Mesenchymal stem cell (in vitro differentiated cells and primary cell): ENCODE measurements at regions not wholly inside any gene's neighbourhood (a gene's known extent, or its start where the extent isn't known, plus 50 kb on each side); places are given as distances from the start of the nearest gene placed in this dataset.

Source experiments
- DNase-seq: peaks from one replicate; pipeline ENCODE4 v3.0.0-alpha.2; 2013
- H2AFZ ChIP-seq: one replicate; pipeline ENCODE4 v1.6.1; 2013; ENCODE audit warnings: low read depth, mild to moderate bottlenecking, control low read depth, inconsistent platforms, low read length, moderate library complexity
- H2AK5ac ChIP-seq: 2 replicates; pipeline ENCODE4 v1.6.1; 2013; ENCODE audit warnings: low read length, moderate library complexity, mild to moderate bottlenecking, inconsistent platforms; ENCODE audit not compliant: severe bottlenecking
- H2BK120ac ChIP-seq: one replicate; pipeline ENCODE4 v1.6.1; 2013; ENCODE audit warnings: low read depth, mild to moderate bottlenecking, inconsistent platforms, low read length, moderate library complexity
- H2BK12ac ChIP-seq, 2 experiments: one replicate each; pipeline ENCODE4 v1.6.1; 2013; ENCODE audit warnings: inconsistent platforms in 2 of 2, low read length in 2 of 2, mild to moderate bottlenecking in 2 of 2, moderate library complexity in 2 of 2, control low read depth in 1 of 2
- H2BK15ac ChIP-seq: one replicate; pipeline ENCODE4 v1.6.1; 2013; ENCODE audit warnings: mild to moderate bottlenecking, low read depth, inconsistent platforms; ENCODE audit not compliant: poor library complexity, severe bottlenecking
- H2BK5ac ChIP-seq: 2 replicates; pipeline ENCODE4 v1.6.1; 2013; ENCODE audit warnings: low read depth, mild to moderate bottlenecking, low read length, control low read depth, inconsistent platforms; ENCODE audit not compliant: poor library complexity, severe bottlenecking
- H3K14ac ChIP-seq, 2 experiments: one replicate each; pipeline ENCODE4 v1.6.1; 2013; ENCODE audit warnings: inconsistent platforms in 2 of 2, low read length in 2 of 2, control low read depth in 1 of 2, mild to moderate bottlenecking in 1 of 2, moderate library complexity in 1 of 2
- H3K18ac ChIP-seq, 2 experiments: one replicate each; pipeline ENCODE4 v1.6.1; 2013; ENCODE audit warnings: inconsistent platforms in 2 of 2, low read length in 2 of 2, control low read depth in 1 of 2, low read depth in 1 of 2, mild to moderate bottlenecking in 1 of 2
- H3K23ac ChIP-seq, 2 experiments: one replicate each; pipeline ENCODE4 v1.6.1; 2013; ENCODE audit warnings: inconsistent platforms in 2 of 2, low read length in 2 of 2, mild to moderate bottlenecking in 2 of 2, moderate library complexity in 2 of 2, control low read depth in 1 of 2
- H3K27ac ChIP-seq: 2 replicates; pipeline ENCODE4 v1.5.1; 2013; ENCODE audit warnings: mild to moderate bottlenecking, moderate library complexity, low read length, control low read depth, inconsistent platforms; ENCODE audit not compliant: poor library complexity, severe bottlenecking
- H3K27me3 ChIP-seq, 2 experiments: 2 replicates each; pipeline versions ENCODE4 v1.6.1 to v1.7.0; 2013; ENCODE audit warnings: low read length in 2 of 2, mild to moderate bottlenecking in 2 of 2, moderate library complexity in 2 of 2, control low read depth in 1 of 2, inconsistent platforms in 1 of 2; ENCODE audit not compliant: control insufficient read depth in 1 of 2, insufficient read depth in 1 of 2
- H3K36me3 ChIP-seq, 2 experiments: 2 replicates each; pipeline versions ENCODE4 v1.6.1 to v1.7.0; 2013; ENCODE audit warnings: low read length in 2 of 2, control low read depth in 1 of 2, inconsistent platforms in 1 of 2, low read depth in 1 of 2, mild to moderate bottlenecking in 1 of 2; ENCODE audit not compliant: insufficient read depth in 2 of 2, control insufficient read depth in 1 of 2
- H3K4ac ChIP-seq, 2 experiments: one replicate each; pipeline ENCODE4 v1.6.1; 2013; ENCODE audit warnings: inconsistent platforms in 2 of 2, low read length in 2 of 2, mild to moderate bottlenecking in 2 of 2, moderate library complexity in 2 of 2, control low read depth in 1 of 2, low read depth in 1 of 2
- H3K4me1 ChIP-seq: 2 replicates; pipeline ENCODE4 v1.6.1; 2013; ENCODE audit warnings: low read depth, low read length, control low read depth; ENCODE audit not compliant: control insufficient read depth, insufficient read depth
- H3K4me2 ChIP-seq: 2 replicates; pipeline ENCODE4 v1.6.1; 2013; ENCODE audit warnings: low read length, mild to moderate bottlenecking, inconsistent platforms; ENCODE audit not compliant: poor library complexity, severe bottlenecking
- H3K4me3 ChIP-seq, 2 experiments: 2 replicates each; pipeline versions ENCODE4 v1.5.1 to v1.7.0; 2013; ENCODE audit warnings: low read length in 2 of 2, mild to moderate bottlenecking in 2 of 2, control low read depth in 1 of 2, low read depth in 1 of 2; ENCODE audit not compliant: insufficient read depth in 1 of 2
- H3K79me1 ChIP-seq: replicated peaks from 2 replicates; pipeline ENCODE4 v1.6.1; 2013; ENCODE audit warnings: mild to moderate bottlenecking, control low read depth, low read length, inconsistent platforms; ENCODE audit not compliant: poor library complexity, severe bottlenecking
- H3K9ac ChIP-seq: 2 replicates; pipeline ENCODE4 v1.7.0; 2013; ENCODE audit warnings: mild to moderate bottlenecking, low read length, moderate library complexity
- H3K9me3 ChIP-seq: 2 replicates; pipeline ENCODE4 v1.7.0; 2013; ENCODE audit warnings: mild to moderate bottlenecking, low read length; ENCODE audit not compliant: control insufficient read depth
- H4K8ac ChIP-seq: one replicate; pipeline ENCODE4 v1.6.1; 2013; ENCODE audit warnings: inconsistent platforms, mild to moderate bottlenecking, low read length, moderate library complexity
- H4K91ac ChIP-seq: one replicate; pipeline ENCODE4 v1.6.1; 2013; ENCODE audit warnings: mild to moderate bottlenecking, low read length, inconsistent platforms
- WGBS: methylation state at CpG from one replicate; pipeline ENCODE4 v1.1.7; 2013; ENCODE audit warnings: mixed read lengths; 5-methylcytosine and 5-hydroxymethylcytosine counted together

- Histone ChIP-seq H3K79me1 (no peaks in the 10 kb centered on the region), H2BK5ac (no peak overlapping the region), H3K27ac (no peak overlapping the region), H3K9me3 (no peaks in the 10 kb centered on the region), H3K4me2 (no peak overlapping the region), H2BK12ac (no peak overlapping the region), H2AFZ (no peak overlapping the region), H3K18ac (no peak overlapping the region), H3K9ac (no peak overlapping the region), H2AK5ac (no peak overlapping the region), H2BK120ac (no peak overlapping the region), H4K91ac (no peak overlapping the region), H2BK15ac (no peak overlapping the region), H3K4me1 (no peaks in the 10 kb centered on the region), H3K23ac (no peak overlapping the region), H3K27me3 (no peaks in the 10 kb centered on the region), H3K36me3 (no peaks in the 10 kb centered on the region), H3K4ac (no peak overlapping the region), H4K8ac (no peak overlapping the region), H3K14ac (no peak overlapping the region), H3K4me3 (no peak overlapping the region)
- no peak for DNase-seq
- 68% methylated on average over 3 of the region's 4 CpGs for WGBS
These were observed 337.6 kb upstream of the CLEC14A start for GRCh38 chr14:38593476-38593875.

DNA sequence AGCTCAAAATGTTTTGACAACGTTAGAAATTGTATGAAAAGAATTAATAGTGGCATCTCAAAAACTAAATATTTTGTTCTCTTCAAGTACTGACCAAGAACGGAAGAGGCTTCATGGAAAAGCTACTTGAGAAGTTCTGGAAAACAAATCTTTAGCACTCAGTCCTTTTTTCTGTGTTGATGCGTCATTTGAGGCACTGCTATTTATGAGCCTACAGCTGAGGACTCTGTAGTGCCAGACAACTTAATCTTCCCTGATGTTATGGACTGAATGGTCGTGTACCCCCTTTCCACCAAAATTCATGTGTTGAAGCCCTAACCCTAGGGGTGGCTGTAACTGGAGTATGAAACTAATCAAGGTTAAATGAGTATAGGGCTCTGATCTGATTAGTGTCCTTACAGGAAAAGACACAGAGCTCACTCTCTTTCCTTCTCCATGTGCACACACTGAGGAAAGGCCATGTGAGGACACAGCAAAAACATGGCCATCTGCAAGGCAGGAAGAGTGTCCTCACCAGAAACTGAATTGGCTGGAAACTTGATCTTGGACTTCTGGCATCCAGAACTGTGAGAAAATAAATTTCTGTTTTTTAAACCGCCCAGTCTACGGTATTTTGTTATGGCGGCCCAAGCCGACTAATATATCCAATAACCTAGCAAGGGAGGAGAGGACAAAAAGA, 337.0 kb upstream of the CLEC14A start:
- H2BK5ac ChIP-seq, result no peak overlapping the region
- H3K79me1 ChIP-seq, result no peaks in the 10 kb centered on the region
- no peak overlapping the region for H3K9ac ChIP-seq
- no peak for DNase-seq
- H3K27ac ChIP-seq, result no peak overlapping the region
- no peak overlapping the region for H3K23ac ChIP-seq
- no peak overlapping the region for H2AK5ac ChIP-seq
- no peak overlapping the region for H2AFZ ChIP-seq
- H3K4me1 ChIP-seq, result no peaks in the 10 kb centered on the region
- no peaks in the 10 kb centered on the region for H3K36me3 ChIP-seq
- H3K27me3 ChIP-seq, result no peaks in the 10 kb centered on the region
- H2BK120ac ChIP-seq, result no peak overlapping the region
- no peak overlapping the region for H3K4me2 ChIP-seq
- H4K91ac ChIP-seq, result no peak overlapping the region
- no peak overlapping the region for H3K4me3 ChIP-seq
- 94% methylated on average over 6 of the region's 8 CpGs for WGBS
- H3K4ac ChIP-seq, result no peak overlapping the region
- no peak overlapping the region for H4K8ac ChIP-seq
- peak overlapping the region; percentile 80 for H2BK15ac ChIP-seq
- no peak overlapping the region for H3K14ac ChIP-seq
- H2BK12ac ChIP-seq, result peak overlapping the region in 1 of 2 experiments; percentile 45
- H3K18ac ChIP-seq, result peak overlapping the region; percentile 9 to 11
- no peaks in the 10 kb centered on the region for H3K9me3 ChIP-seq

DNA sequence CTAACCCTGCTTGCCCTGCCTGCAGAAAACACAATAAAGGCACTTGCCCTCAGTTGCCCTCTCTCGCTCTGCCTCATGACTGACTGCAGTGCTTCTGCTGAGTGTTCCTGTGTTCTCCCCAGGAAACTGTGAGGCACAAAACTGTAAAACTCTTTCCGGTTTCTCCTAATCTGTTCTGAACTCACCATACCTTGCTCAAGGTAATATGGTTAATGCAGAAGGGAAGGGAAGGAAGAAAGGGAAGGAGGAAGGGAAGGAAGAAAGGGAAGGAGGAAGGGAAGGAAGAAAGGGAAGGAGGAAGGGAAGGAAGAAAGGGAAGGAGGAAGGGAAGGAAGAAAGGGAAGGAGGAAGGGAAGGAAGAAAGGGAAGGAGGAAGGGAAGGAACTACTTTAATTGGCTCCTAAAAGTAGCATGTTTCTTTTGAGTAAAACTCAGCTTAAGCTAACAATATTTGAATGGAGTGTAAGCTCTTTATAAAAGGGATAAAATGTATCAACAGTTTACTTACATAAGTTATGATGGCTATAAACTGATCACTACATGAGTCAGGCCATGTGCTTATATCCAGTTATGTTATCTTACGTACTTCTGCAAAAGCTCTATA, 334.0 kb upstream of the CLEC14A start:
- H3K9ac ChIP-seq, result no peak overlapping the region
- no peak overlapping the region for H3K23ac ChIP-seq
- H2BK15ac ChIP-seq, result no peak overlapping the region
- H2AK5ac ChIP-seq, result no peak overlapping the region
- H3K36me3 ChIP-seq, result no peaks in the 10 kb centered on the region
- H4K91ac ChIP-seq, result no peak overlapping the region
- no peaks in the 10 kb centered on the region for H3K27me3 ChIP-seq
- no peaks in the 10 kb centered on the region for H3K9me3 ChIP-seq
- H2BK120ac ChIP-seq, result no peak overlapping the region
- no peaks in the 10 kb centered on the region for H3K4me1 ChIP-seq
- H4K8ac ChIP-seq, result no peak overlapping the region
- H2BK12ac ChIP-seq, result no peak overlapping the region
- H3K4ac ChIP-seq, result no peak overlapping the region
- no peak overlapping the region for H3K4me2 ChIP-seq
- H3K4me3 ChIP-seq, result no peak overlapping the region
- DNase-seq, result no peak
- WGBS, result 74% methylated on average over 2 of the region's 3 CpGs
- H3K14ac ChIP-seq, result no peak overlapping the region
- no peak overlapping the region for H3K18ac ChIP-seq
- H2AFZ ChIP-seq, result no peak overlapping the region
- no peaks in the 10 kb centered on the region for H3K79me1 ChIP-seq
- no peak overlapping the region for H2BK5ac ChIP-seq
- no peak overlapping the region for H3K27ac ChIP-seq

DNA sequence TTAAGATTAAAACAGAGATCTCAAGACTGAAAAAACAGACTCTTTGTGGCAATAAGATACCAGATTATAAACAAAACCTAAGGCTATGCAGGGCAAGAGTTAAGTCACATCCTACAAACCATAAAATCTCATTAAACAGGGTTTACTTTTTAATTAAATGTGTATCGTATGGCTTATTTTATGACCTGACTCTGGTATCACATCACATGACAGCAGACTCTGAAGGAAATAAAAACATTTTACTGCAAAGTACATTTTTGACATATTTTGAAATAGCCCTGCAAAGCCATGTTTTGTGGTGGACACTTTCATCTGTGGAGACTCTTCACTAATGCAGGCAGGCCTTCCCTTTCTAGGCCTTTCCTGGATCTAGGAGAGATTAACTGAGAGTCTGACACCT, 327.6 kb upstream of the CLEC14A start:
- H3K4me2 ChIP-seq, result no peak overlapping the region
- no peaks in the 10 kb centered on the region for H3K4me1 ChIP-seq
- no peak overlapping the region for H3K9ac ChIP-seq
- H2AK5ac ChIP-seq, result no peak overlapping the region
- no peaks in the 10 kb centered on the region for H3K27me3 ChIP-seq
- H3K4ac ChIP-seq, result no peak overlapping the region
- H3K18ac ChIP-seq, result no peak overlapping the region
- no peak overlapping the region for H2AFZ ChIP-seq
- H3K14ac ChIP-seq, result no peak overlapping the region
- no peak overlapping the region for H3K23ac ChIP-seq
- no peaks in the 10 kb centered on the region for H3K9me3 ChIP-seq
- no peak for DNase-seq
- H3K36me3 ChIP-seq, result no peaks in the 10 kb centered on the region
- no peaks in the 10 kb centered on the region for H3K79me1 ChIP-seq
- H3K4me3 ChIP-seq, result no peak overlapping the region
- no peak overlapping the region for H2BK5ac ChIP-seq
- H2BK12ac ChIP-seq, result no peak overlapping the region
- no peak overlapping the region for H3K27ac ChIP-seq
- H4K8ac ChIP-seq, result no peak overlapping the region
- no CpG with 5 or more reads among the region's 1 CpG for WGBS
- H4K91ac ChIP-seq, result no peak overlapping the region
- H2BK15ac ChIP-seq, result no peak overlapping the region
- H2BK120ac ChIP-seq, result no peak overlapping the region
